Uterus (tissue), 3 donors: ENCODE measurements at regions not wholly inside any gene's neighbourhood (a gene's known extent, or its start where the extent isn't known, plus 50 kb on each side); places are given as distances from the start of the nearest gene placed in this dataset.

ENCODE experiments used
- DNase-seq, 2 donors: peaks; one replicate each; pipeline ENCODE4 v3.0.0-alpha.2; 2019 to 2020
- H3K27ac ChIP-seq, 2 donors: fragments of 200-600 bp; sonication (generic); 1 replicate in 1 of 2; 2 replicates in 1 of 2; pipeline ENCODE4 v1.5.1; 2016 to 2018
- H3K27me3 ChIP-seq, 2 donors: fragments of 200-600 bp; sonication (generic); one replicate each; pipeline ENCODE4 v1.5.1; 2018 to 2019; ENCODE audit warnings: control low read depth in 1 of 2
- H3K36me3 ChIP-seq, 2 donors: fragments of 200-600 bp; sonication (generic); one replicate each; pipeline ENCODE4 v1.5.1; 2019; ENCODE audit warnings: control low read depth in 1 of 2
- H3K4me1 ChIP-seq, 2 donors: fragments of 200-600 bp; sonication (generic); one replicate each; pipeline ENCODE4 v1.5.1; 2018 to 2019; ENCODE audit warnings: control low read depth in 1 of 2
- H3K4me3 ChIP-seq, 2 donors: fragments of 200-600 bp; sonication (generic); 1 replicate in 1 of 2; 2 replicates in 1 of 2; pipeline ENCODE4 v1.5.1; 2018 to 2019; ENCODE audit warnings: mild to moderate bottlenecking in 1 of 2
- H3K9me3 ChIP-seq, 2 donors: fragments of 200-600 bp; sonication (generic); one replicate each; pipeline ENCODE4 v1.5.1; 2019; ENCODE audit warnings: control low read depth in 1 of 2
- CTCF ChIP-seq, 4 experiments: fragments of 200-600 bp in 2 of 4; fragments of 450-650 bp in 2 of 4; sonication (generic) in 2 of 4; IDR thresholded peaks; one replicate each; pipeline ENCODE4 v1.5.1; 2016 to 2019; ENCODE audit warnings: antibody characterized with exemption in 4 of 4, mild to moderate bottlenecking in 2 of 4, moderate library complexity in 1 of 4
- POLR2A ChIP-seq, 2 donors: fragments of 450-650 bp; IDR thresholded peaks; one replicate each; pipeline ENCODE4 v1.6.1; 2016; ENCODE audit warnings: antibody characterized with exemption in 2 of 2, mild to moderate bottlenecking in 1 of 2, moderate library complexity in 1 of 2
- intact Hi-C: fragments of 100-400 bp; cut with DNase I; formaldehyde crosslinking; loops from one replicate; pipeline ENCODE4 v1.15.1; 2023; ENCODE audit warnings: low total_unique reads
- donor health status: DM: yes; HTN: yes; CAD: no.

DNA sequence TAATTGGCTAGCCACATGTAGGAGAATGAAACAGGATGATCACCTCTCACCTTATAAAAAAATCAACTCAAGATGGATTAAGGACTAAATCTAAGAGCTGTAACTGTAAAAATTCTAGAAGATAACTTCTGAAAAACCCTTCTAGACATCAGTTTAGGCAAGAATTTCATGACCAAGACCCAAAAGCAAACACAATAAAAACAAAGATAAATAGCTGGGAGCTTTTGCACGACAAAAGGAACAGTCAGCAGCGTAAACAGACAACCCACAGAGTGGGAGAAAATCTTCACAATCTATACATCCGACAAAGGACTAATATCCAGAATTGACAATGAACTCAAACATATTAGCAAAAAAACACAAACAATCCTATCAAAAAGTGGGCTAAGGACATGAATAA lies 316.3 kb downstream of the METTL4 start:
- Histone ChIP-seq H3K27me3 (no peaks in the 10 kb centered on the region), H3K36me3 (no peaks in the 10 kb centered on the region), H3K9me3 (no peaks in the 10 kb centered on the region), H3K4me1 (no peaks in the 10 kb centered on the region), H3K4me3 (no peak overlapping the region), H3K27ac (no peak overlapping the region)
- no peak for DNase-seq
- intact Hi-C loops: no loop called here
- no peak for TF ChIP-seq CTCF (IDR thresholded peaks at IDR 0.05)
- TF ChIP-seq POLR2A (IDR thresholded peaks at IDR 0.05): no peak

GRCh38 chr18:2256577-2256976 lies 314.7 kb downstream of the METTL4 start:
- DNase-seq: no peak
- Histone ChIP-seq H3K27me3 (no peaks in the 10 kb centered on the region), H3K4me3 (no peak overlapping the region), H3K36me3 (no peaks in the 10 kb centered on the region), H3K4me1 (no peaks in the 10 kb centered on the region), H3K9me3 (no peaks in the 10 kb centered on the region), H3K27ac (no peak overlapping the region)
- TF ChIP-seq POLR2A (IDR thresholded peaks at IDR 0.05) (no peak), CTCF (IDR thresholded peaks at IDR 0.05) (no peak)
- intact Hi-C loops: no loop called here

GRCh38 chr18:2258954-2259353 lies 312.4 kb downstream of the METTL4 start:
- Histone ChIP-seq H3K36me3 (no peaks in the 10 kb centered on the region), H3K9me3 (no peaks in the 10 kb centered on the region), H3K27ac (no peak overlapping the region), H3K4me1 (no peaks in the 10 kb centered on the region), H3K27me3 (no peaks in the 10 kb centered on the region), H3K4me3 (no peak overlapping the region)
- intact Hi-C loops: no loop called here
- no peak for DNase-seq
- no peak for TF ChIP-seq POLR2A (IDR thresholded peaks at IDR 0.05)
- TF ChIP-seq CTCF (IDR thresholded peaks at IDR 0.05): no peak

- TF ChIP-seq CTCF (IDR thresholded peaks at IDR 0.05) (no peak), POLR2A (IDR thresholded peaks at IDR 0.05) (no peak)
- Histone ChIP-seq H3K27ac (no peak overlapping the region), H3K27me3 (no peaks in the 10 kb centered on the region), H3K4me1 (no peaks in the 10 kb centered on the region), H3K4me3 (no peak overlapping the region), H3K36me3 (no peaks in the 10 kb centered on the region), H3K9me3 (no peaks in the 10 kb centered on the region)
- DNase-seq: no peak
- intact Hi-C loops: no loop called here
Observed at GRCh38 chr18:2263303-2263890, 307.9 kb downstream of the METTL4 start.

DNA sequence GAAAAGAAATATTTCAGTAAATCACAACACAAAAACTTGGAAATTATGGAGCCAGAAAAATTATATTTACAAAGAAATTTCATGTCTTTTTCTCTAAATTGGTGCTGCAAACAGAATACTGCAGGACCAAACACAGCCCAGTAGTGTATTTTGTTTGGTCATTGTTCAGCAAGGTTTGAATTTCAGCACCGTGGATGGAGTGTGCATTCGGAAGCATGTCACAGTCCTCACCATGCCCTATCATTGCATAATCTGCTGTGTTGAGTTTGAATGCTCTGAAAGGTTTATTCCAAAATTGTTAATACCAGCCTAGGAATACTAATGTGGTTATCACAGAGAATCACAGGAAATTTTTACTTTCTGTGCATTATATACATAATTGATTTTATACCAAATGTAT lies 296.7 kb downstream of the METTL4 start:
- Histone ChIP-seq H3K27ac (no peak overlapping the region), H3K4me3 (no peak overlapping the region), H3K4me1 (no peaks in the 10 kb centered on the region), H3K27me3 (no peaks in the 10 kb centered on the region), H3K9me3 (no peaks in the 10 kb centered on the region), H3K36me3 (no peaks in the 10 kb centered on the region)
- no peak for DNase-seq
- TF ChIP-seq POLR2A (IDR thresholded peaks at IDR 0.05) (no peak), CTCF (IDR thresholded peaks at IDR 0.05) (no peak)
- intact Hi-C loops: no loop called here
